Femur (tissue), 1 donor: ENCODE measurements at regions not wholly inside any gene's neighbourhood (a gene's known extent, or its start where the extent isn't known, plus 50 kb on each side); places are given as distances from the start of the nearest gene placed in this dataset.
A peak's percentile ranks its signal among the peaks of the same experiment; 100 is the strongest.
"Not testable (repeated sequence)": the region's sequence is repeated elsewhere in the genome, so short reads cannot be mapped to it uniquely, and the experiment has no call there.

Experiments
- DNase-seq: peaks from one replicate; pipeline ENCODE4 v3.0.0-alpha.2; 2017

DNA sequence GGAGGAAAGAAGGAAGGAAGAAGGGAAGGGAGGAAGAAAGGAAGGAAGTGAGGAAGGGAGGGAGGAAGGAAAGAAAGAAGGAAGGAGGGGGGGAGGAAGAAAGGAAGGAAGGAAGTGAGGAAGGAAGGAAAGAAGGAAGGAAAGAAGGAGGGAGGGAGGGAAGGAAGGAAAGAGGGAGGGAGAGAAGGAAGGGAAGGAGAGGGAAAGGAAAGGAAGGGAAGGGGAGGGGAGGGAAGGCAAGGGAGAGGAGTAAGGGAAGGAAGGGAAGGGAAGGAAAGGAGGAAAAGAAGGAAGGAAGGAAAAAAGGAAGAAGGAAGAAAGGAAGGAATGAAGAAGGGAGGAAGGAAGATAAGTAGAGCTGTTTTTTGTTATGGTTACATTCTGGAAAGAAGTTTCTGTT is 141.2 kb downstream of the LRRC3B start:
- DNase-seq, result no peak

DNA sequence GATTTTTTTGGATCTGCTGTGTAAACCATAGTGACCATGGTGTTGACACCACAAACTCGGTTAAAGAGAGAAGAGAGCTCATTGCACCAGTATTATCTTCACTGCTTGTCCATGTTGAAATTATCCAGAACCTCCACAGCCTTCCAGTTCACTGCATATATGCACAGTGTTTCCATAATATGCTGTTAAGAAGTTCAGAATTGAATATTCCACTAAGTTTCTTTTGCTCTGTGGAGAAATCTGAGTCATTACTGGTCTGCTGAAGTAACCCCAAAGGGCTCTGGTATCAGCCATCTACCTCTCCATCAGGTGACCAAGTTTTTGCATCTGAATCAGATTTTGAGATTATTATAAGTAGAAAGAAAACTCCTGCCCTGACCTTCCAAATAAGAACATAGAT is 143.5 kb downstream of the LRRC3B start:
- DNase-seq, result no peak

DNA sequence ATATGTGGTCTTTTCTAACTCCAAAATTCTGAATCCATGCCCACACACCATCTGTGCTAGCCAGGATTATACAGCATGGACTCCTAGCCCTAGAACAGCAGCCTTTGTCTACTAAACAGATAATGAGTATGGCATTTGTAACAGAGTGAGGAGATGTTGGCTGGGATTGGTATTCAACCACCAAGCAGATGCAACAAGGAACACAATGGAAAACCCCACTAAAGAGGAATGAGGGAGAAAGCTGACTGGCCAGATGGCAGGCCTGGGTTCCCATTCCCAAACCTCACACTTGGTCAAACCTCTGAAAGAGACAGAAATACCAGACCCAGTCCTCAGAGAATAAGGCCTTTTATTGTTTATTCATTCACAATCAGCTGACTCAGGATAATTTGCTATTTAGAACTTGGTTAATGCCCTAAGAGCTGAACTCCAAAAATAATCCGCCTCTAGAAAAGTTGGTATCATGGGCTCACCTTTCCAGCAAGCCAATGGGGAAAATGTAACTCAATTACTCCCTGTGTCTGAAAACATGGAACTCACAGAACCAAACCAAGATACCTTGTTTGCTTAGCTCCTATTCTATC is 145.6 kb downstream of the LRRC3B start:
- no peak for DNase-seq

DNA sequence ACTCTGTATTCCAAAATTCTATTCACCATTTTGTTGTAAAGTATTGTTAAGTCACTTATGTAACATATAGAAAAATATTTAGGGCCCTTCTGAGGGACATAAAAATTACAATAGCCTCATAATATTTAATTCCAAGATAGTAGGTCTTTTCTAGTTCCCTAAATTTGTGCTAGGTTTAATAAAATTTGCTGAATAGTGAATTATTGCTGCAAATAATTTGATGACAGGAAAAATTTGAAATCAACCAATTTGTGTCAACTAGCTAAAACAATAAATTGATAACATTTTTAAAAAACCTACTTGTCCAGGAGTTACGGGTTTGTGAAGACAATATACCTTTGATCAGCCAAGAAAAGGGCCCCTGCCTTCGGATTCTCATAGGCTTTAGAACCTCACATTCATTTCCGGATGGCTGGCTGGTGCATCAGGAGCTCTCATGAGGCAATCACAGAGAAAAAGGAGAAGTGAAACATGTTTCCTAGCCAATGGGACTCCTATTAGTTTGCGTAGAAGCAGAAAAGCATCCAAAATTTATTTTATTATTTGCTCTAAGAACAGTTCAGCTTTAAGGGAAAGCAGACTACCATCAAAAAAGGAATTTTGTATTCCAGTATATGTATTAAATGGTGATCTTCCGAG is 177.2 kb downstream of the LRRC3B start:
- DNase-seq, result no peak

DNA sequence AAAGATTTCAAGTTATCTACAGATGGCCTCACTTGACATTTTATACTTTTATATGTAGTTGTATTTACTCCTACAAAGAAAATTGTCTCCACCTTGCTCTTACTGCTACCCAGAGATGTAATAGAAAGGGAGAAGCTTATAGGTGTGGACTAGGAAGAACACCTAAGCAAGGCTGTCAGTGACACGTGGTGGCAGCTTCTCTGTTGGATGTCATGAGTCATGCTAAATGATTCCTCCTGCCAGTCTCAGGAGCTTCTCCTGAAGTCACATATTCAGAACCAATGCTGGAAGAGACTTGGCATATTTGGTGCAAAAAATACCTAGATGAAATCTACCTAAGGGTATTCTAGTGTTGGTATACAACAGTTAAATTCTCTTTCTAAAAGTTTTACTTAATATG is 184.7 kb downstream of the LRRC3B start:
- no peak for DNase-seq

DNA sequence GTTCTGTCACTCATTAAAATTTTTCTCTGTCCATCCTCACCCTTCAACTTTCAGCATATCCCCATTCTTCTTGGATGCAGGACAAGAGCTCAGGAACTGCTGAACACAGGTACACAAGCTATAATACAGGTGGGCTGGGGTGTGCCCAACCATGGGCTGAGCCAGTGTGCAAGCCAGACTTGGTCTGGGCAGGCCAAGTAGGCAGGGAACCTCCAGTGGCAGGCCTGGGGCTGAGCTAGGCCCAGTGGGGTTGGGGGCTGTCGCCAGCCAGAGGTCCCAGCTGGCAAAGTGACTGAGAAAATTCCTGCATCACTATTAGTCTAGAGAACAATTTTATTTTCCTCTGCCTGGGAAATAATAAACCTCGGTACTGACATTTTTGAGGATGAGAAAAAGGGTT is 202.9 kb downstream of the LRRC3B start:
- DNase-seq, result no peak

DNA sequence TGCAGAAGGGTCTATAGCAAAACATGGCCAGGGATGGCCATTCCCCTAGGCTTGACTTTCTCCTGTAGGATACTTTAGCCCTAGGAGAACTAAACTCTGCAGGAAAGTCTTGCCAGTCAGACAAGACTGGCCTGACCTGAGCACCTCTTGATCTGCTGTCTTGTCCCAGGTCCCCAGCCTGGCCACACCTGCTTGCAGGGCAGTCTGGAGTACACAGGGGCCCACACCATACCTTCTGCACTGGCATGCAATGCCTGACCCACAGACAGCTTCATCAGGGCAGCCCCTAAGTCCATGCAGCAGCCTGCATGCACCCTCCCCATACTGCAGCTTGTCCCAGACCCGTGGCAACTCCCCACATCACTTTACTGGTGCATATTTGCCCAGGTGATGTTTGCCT is 204.6 kb downstream of the LRRC3B start:
- DNase-seq, result no peak

DNA sequence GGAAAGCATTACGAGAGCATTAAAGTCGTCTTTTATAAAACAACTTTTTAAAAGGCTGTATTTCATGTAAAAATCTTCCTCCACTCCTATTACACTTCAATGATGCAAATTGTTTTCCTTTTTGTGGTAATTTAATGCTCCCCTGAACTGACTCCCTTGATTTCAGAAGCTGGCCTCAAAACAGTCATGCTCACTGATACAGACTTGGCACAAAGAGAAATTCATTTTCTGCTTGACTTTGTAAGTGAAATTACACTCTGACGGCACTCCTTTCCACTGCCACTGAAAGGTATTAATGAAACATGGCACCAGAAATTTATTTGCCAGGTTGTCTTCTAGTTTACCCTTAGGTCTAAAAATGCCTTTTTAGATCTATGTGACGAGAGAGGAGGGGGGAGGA is 215.5 kb downstream of the LRRC3B start:
- DNase-seq, result no peak

DNA sequence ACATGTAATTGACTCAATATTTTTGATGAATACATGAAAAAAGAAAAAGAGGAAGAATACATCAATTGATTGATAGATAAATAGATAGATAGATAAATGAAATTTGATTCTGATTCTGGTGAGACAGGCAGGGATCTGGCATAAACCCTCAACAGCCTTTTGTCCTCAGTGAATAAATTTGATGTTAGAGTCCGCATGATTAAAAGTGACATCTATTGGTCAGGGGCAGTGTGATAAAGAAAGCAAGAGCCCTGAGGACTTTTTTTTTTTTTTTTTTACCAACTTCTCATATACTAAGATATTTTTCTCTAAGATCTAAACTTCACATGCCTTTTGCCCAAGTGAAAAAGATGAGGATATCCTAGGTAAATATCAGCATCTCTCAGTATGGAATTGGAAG is 216.4 kb downstream of the LRRC3B start:
- no peak for DNase-seq

DNA sequence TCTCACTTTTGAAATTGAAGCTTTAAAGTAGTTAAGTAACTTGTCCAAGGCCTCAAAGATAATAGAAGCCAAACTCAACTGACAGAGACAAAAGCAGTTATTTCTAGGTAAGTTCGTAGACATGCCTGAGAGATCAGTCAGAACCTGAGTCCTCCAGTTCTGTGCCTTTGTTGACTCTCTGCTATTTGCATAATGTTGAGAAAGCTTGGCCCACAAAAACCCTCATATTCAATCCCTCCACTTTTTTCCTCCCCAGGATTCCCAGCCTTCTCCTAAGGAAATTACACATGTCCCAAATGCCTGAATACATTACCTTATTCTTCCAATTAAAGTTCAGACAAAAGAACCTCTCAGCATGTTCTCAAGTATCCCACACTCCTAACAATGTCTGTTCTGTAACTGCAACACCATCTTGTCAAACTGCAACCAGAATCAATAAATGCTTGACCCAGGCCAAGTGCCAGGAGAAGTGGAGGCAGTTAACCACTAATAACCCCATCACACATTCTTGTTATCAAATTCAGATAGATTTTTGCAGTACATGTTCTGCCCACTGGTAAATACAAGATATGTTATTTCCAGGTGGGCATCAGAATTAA is 217.8 kb downstream of the LRRC3B start:
- no peak for DNase-seq

DNA sequence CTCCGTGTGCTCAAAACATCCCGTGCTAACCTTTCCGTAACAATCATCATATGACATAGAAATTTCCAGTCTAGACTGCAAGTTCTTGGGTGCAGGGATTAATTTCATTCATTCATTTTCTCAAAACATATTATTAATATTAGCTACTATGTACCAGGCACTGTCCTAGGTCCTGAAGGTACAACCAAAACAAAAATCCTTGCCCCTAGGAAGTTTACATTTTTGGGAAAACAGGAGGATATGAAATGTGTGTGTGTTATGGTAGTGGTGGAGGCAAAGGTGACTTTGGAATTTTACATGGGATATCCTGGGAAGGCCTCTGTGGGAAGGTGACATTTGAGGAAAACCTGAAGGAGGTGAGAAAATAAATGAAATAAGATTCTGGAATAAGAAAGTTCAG is 222.6 kb downstream of the LRRC3B start:
- DNase-seq, result no peak

DNA sequence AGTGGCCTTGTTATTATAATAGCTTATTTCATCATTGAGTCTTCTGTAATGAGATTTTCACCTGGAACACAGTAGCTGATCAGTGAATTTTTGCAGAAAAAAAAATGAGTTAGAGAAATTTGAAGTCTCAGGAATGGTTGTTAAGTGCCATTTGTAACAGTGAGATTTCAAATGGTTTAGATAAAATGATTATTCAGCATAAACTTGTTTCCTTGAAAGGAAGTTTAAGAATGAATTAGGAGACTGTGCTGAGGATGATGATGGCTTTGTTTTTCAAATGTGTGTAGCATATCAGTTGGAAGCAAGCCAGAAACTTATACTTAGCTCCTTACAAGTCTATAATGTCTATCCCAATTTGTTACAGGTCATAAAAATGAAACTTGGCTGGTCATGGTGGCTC is 225.1 kb downstream of the LRRC3B start:
- DNase-seq, result no peak

DNA sequence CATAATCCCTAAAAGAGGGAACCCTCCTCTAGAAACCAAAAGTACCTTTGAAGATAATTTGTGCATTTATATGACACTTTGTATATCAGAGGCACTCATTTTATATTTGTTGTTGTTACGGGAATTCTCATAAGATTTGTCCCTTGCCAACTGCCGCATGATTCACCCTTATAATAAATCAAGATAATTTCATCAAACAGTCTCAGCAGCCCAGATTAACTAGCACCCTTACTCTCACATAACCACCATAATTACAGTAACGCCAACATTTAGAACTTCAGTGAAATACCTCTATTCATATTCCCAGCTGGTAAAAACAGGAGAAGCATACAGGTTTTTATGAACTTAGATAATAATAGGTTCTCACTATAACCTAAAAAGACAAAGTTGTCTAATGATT is 271.9 kb downstream of the LRRC3B start:
- no peak for DNase-seq

DNA sequence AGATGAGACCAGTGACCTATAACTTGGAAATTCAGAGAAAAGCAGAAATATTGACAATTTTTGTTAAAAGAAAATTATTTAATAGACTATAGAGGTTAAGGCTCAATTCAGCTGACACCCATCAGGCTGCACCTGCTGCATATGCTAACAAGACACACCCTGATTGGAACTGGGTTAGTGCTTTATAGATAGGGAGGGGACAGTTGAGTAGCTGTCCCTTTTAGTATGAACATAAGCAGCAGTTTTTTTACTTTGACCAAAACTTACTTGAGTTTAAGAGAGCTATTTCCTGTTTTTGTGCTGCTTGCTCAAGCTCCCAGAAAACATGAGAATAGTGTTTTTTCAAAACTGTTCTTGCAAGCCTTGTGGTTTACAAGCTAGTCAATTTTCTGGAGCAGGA is 292.6 kb downstream of the LRRC3B start:
- DNase-seq, result no peak

DNA sequence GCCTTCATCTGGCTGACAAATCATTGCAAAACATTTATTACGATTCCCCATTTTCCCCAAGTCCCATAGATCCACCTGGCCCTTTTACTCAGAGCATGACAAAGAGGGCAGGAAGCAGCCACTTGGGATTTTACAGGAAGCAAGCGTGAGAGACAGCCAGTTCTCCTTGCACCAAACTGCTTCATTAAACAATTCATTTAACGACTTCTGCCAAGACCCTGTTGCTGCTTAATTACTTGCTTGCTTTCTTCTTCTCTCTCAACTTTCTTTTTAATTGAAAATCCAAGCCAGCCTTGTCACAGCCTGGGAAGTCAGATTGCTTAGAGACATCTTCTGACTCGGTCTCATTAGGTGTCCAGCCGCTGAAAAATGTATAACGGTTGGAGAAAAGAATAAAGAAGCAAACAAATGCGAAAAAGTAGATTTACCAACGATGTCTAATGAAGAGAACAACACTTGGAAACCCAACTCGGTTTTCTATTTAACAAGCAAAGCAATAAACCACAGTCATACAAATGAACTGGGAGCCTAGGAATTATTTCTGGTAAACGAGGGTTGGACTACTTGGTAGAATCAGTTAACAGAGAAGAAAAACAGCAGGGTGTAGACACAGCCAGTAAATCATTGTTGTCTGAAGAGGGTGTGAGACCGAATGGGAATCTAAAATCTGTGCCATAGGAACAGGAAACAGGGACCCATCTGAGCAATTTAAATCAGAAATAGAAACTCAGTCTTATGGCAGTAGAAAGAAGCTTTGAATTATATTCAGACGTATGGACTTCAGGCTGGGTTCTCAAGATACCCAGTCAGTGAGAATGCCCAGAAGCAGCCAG is 298.3 kb downstream of the LRRC3B start:
- DNase-seq, result no peak

DNA sequence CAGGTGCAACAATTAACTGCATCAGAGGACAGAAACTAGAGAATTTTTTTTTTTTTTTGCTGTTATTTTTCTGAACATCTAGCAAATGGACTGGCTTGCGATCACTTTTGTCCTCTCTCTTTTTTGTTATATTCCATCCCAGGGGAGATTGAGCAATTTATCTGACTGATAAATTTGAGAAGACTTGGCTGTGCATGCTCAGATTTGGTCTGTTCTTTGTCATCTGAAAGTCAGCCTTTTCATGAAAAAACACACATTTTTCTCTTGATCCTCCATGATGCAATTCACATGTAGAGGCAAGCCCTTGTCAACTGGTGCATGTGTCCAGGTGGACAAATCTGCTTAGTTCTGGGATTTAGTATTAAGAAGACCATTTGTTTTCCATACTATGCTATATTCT is 309.3 kb downstream of the LRRC3B start:
- DNase-seq, result no peak

DNA sequence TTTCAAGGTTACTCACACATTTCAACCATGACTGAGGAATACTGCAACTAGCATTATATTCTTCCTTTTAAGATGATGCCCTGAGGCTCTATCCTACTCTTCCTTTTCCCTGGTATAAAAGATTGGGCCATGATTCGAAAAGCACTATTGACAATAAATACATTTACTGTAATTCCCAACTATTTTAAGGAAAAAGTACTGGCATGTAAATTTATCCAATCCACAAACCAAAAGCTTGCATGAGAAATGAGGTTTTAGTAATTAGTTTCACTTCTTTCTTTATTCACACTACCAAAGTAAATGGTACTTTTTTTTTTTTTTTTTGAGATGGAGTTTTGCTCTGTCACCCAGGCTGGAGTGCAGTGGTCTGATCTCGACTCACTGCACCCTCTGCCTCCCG is 310.2 kb downstream of the LRRC3B start:
- DNase-seq, result no peak

DNA sequence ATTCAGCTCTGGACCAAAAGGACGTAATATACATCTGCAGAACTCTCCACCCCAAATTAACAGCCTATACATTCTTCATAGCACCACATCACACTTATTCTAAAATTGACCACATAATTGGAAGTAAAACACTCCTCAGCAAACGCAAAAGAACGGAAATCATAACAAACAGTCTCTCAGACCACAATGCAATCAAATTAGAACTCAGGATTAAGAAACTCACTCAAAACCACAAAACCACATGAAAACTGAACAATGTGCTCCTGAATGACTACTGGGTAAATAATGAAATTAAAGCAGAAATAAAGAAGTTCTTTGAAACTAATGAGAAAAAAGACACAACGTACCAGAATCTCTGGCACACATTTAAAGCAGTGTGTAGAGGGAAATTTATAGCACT is 322.9 kb downstream of the LRRC3B start:
- not testable (repeated sequence) for DNase-seq

DNA sequence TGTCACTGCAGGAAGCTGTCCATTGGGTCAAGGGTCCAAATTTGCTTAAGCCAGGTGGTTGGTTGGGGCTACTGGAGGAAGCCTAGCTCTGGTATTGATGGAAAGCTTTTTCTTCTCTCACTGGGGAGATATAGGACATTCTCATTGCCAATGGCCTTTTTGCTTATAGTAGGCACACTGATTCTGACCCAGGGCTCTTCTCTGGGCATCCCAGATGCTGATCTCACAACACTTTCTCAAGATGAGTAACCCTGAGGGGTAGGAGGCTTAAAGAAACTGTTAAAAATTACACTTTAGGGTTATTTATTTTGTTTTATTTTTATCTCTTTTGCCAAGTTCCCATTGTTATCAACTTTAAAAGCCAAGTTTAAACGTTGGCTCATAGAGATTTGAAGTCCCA is 337.8 kb downstream of the LRRC3B start:
- DNase-seq, result no peak

DNA sequence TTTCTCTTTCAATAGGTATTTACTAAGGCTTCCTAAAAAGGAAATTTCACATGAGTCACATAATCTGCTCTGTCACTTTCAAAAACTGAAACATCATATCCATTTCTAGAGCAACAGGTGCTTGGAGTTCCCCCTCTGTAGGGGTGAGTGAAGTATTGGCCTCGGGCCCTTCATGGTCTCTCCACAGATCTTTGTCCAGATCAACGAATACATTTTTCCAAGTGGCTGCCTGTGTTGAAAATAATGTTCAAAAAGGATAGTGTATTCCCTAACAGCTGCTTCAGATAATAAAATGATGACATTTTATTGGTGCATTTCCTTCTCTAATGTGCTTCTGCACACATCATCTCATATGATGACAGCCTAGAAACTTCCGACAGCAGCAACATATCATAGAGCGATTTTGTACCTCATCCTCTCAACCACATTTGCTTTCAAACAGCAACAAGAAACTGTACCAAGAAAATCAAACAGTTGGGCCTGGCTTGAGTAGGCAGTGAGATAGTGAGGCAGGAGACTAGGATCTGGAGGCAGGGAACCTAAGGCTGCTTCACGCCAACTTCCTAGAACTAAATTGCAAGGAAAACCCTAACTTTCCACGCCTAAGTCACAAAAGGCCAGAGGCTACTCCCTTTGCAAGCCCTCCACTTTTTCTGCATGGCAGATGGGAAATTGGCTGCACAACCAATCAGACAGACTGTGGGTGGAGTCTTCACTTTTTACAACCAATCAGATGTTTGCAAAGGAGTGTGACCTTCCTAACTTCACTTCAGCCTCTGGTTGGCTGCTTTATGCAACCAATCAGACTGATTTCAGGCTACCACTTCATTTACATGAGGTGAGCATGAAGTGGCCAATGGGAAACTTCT is 340.2 kb downstream of the LRRC3B start:
- peak; percentile 21 for DNase-seq

DNA sequence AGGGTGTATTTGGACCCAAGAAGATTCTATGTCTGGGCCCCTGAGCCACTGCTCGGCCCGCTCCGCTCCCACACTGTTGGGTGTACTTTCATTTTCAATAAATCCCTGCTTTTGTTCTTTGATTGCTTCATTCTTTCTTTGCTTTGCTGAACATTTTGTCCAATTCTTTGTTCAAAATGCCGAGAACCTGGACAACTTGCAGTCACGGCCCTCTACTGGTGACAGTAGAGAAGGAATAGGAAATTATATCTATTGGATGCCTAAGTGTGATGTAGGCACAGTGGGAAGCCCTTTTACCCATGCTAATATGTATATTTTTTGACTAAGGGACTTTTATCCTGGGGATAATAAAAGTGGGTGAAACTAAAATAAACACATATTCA is 340.8 kb downstream of the LRRC3B start:
- no peak for DNase-seq

DNA sequence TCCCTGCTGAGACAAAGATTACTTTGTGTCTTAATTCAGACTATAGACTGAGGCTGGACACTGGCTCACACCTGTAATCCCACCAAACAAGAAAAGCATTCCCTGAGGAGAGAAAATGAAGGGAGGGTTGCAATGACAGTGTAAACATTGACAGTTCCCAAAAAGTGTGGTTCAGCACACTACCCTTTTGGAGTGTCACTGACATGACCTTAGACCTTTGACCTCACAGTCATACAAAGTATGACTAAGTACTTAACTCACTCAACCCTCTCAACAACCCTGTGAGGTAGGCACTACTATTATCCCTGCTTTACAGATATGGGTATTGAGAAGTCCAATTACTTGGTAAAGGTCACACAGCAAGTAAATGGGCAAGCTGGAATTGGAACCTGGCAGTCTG is 341.7 kb downstream of the LRRC3B start:
- DNase-seq, result no peak

DNA sequence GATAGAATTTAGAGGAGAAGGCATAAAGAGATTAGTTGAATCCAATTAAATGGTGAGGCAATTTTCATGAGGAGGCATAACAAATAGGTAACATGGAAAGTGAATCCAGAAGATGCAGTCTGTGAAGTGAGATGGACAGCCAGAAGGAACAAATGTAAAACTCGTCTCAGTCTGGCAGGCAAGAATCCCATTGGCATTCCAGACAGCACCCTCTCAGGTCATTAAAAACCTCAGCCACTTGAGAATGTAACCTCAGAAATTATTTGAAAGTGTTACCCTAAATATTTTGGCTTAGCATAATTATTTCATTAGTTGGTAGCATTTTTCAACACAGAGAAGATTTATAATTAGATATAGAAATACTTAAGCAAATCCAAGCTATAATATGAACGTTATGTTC is 342.3 kb downstream of the LRRC3B start:
- DNase-seq, result no peak
